Jurkat, Clone E6-1 (cell line): ENCODE measurements at regions not wholly inside any gene's neighbourhood (a gene's known extent, or its start where the extent isn't known, plus 50 kb on each side); places are given as distances from the start of the nearest gene placed in this dataset.

Experiments used
- DNase-seq: peaks from one replicate; pipeline ENCODE4 v3.0.0-alpha.2; 2011; ENCODE audit warnings: low read depth, low spot score
- H3K4me3 ChIP-seq: 2 replicates; pipeline ENCODE4 v1.5.1; 2011; ENCODE audit warnings: mild to moderate bottlenecking, low read length, control low read depth, moderate library complexity

DNA sequence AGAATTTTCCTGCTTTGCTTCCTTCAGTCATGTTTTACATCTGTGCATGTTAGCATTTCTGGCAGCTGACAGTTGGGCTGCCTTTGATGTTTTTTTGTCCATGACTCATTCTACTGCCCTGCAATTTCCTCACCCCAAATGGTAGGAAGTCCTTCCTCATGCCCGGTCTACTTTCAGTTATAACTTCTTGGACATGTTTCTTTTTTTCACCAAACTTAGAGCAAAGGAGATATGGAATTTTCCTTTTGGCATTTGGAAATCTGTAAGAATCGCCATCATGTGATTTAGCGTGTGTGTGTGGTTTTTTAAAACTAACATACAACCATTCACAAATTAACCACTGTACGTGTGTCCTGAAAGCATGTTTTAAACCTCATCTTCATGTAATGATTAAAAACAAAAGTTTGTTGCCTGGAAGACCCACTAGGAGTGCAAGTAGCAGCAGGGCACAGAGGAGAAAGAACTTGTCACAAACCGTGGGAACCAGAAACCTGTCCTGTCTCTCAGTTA is 430.7 kb upstream of the CFAP20DC start:
- H3K4me3 ChIP-seq, result no peak overlapping the region
- peak; percentile 28 for DNase-seq

DNA sequence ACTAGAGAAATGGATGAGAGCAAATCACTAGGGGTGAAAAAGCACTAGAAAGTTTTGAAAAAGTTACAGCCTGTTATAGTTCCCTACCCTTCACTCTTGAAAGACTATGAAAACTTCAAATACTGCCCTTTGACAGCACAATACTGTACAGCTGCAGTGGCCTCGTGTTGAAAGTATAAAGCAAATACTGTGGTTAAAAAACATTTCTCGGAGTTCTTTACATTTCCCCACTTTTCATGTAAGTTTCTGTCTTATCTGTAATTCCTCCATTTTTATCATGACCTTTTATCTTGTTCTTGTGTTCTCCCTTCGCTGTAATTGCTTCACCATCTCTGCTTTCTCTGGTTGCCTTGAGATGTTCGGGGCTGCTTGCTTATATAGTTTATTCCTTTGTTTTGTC is 423.8 kb upstream of the CFAP20DC start:
- peak; percentile 28 for DNase-seq
- no peak overlapping the region for H3K4me3 ChIP-seq

DNA sequence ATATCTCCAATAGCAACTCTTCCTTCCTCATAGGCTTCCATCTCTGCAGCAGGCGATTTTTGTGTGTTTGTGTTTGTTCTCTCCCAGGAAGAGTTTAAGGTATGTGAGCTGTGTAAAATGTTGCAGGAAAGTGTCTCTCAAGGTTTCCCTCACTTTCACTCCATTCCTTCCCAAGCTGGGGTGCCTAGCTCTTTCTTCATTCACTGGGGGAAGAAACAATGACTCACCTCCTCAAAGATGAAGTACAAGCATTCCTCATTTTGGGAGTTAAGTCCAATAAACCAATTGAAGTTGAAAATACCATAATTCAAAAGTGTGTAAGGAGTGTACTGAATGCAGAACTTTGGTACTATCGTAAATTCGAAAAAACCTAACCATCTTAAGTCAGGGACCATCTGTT is 422.7 kb upstream of the CFAP20DC start:
- DNase-seq, result no peak
- no peak overlapping the region for H3K4me3 ChIP-seq

DNA sequence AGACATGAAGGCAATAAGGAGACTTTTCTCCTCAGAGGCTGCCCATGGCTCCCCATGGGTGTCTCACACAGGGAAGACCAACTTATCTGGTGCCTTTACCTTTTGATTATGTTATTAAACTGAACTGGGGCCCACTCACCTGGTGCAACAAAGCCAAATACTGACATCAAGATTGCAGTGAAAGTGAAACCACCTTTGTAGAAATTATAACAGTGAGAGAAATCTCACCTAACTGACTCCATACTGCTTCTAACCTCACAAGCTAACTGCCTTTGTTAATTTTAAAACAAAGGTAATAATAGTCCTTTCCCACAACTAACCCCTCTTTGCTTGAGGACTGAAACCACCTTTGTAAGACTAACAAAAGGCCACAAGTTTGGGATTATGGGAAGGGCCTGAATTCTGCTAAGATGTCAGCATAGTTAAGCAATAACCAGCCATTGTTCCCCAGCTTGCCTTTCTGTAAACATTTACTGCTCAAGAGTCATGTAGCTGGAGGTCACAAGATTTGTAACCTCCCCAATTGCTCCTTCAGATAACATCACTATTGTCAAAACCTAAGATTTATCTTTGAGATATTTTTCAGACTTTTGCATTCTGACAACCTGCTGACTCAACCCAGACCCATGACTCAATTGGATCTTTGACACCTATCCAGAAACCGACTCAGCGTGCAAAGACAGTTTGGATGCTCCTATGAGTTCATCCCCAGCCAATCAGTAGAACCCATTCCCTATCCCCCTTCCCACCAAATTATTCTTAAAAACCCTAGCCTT is 420.3 kb upstream of the CFAP20DC start:
- H3K4me3 ChIP-seq, result no peak overlapping the region
- DNase-seq, result no peak

DNA sequence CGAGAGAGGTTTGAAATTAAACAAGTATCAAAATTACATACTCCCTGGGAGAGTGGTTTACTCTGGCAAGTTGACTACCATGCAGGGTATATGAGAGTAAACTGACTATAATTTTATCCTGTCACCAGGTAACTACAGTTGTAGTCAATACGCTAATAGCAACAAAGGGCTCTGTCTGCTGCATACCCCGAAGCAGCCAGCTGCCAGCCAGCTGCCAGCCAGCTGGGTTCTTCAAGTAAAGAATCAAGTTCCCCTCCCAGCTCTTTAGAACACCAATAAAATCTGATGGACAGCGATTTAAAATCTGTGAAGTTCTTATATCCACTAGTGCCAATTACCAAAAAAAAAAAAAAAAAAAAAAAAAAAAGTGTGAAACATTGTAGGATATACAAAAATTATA is 417.7 kb upstream of the CFAP20DC start:
- no peak for DNase-seq
- no peak overlapping the region for H3K4me3 ChIP-seq

DNA sequence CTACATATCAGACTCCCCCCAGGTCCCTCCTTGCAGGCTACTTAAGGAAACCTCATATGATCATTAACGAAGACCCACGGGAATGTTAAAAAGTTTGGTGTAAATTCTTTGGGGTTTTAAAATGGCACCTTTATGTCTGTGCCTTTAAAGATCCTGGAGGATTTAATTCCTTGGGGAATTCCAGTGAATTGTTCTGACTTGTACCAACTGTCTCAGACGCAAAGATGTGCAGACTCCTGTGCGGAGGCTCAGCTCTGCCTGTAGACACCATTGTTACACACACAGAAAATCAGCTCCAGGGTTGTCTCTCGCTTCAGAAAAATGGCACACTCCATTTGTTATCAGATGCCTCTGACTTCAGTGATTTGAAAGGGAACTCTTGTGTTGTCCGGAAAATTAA is 414.4 kb upstream of the CFAP20DC start:
- no peak for DNase-seq
- H3K4me3 ChIP-seq, result no peak overlapping the region

DNA sequence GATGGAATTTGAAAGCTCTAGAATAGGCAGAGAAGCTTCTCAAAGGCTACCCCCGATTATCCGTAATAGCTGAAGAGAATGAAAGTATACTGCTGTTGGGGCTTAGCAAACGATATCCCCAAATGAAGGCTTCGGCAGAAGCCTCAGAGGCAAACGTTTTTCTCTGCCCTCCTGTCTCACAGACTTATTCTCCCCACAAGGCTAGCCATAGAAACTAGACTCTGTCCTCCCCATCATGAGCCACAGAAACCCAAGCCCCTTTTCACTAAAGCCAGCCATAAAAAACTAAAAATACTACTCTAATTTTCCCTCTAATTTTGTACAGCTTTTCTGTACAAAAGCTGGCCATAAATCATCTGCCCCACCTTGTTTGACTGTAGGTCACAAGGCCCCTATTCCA is 413.4 kb upstream of the CFAP20DC start:
- H3K4me3 ChIP-seq, result no peak overlapping the region
- no peak for DNase-seq

DNA sequence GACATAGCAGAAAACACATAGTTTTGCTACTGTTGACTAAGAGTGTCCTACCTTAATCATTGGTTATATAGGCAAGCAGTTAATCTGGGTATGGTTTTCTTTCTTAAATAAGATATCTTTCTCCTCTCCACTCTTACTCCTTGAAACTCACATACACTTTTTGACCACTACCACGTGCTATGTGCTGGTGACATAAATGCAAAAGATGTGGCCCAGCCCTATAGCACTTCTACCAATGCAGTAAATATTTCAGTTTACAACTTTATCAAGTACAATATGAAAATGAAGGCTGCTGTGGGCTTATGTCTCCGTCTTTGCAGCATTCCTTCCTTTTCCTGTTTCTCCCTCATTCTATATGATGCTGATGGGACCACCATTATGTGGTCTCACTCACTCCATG is 410.2 kb upstream of the CFAP20DC start:
- no peak for DNase-seq
- no peak overlapping the region for H3K4me3 ChIP-seq

DNA sequence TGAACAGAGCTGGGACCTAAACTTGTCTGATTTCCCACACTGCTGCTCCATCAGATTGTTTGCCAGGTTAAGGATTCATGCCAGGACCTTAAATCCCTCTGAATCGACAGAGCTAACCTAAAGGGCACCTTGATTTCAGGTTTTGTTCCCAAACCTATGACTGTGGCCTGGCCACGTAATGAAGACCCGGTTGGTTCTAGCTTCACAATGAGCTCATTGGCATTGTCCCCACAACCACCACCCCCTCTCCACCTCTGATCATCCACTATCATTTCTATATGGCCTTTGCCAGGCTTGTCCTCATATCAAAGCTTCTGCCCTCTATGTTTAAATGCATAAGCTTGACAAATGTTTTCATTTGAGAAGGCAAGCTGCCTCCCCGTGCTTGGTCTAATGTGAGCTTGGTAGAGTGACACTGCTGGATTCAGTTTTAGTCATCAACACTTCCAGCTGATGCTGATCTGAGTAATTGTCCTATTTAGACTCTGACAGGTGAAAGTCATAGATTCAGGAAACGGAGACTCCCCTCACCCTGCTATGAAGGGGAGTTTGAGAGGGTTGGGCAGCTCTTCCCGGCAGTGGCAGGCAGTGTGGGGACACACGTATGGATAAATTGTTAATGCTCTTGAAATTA is 407.1 kb upstream of the CFAP20DC start:
- no peak for DNase-seq
- no peak overlapping the region for H3K4me3 ChIP-seq

DNA sequence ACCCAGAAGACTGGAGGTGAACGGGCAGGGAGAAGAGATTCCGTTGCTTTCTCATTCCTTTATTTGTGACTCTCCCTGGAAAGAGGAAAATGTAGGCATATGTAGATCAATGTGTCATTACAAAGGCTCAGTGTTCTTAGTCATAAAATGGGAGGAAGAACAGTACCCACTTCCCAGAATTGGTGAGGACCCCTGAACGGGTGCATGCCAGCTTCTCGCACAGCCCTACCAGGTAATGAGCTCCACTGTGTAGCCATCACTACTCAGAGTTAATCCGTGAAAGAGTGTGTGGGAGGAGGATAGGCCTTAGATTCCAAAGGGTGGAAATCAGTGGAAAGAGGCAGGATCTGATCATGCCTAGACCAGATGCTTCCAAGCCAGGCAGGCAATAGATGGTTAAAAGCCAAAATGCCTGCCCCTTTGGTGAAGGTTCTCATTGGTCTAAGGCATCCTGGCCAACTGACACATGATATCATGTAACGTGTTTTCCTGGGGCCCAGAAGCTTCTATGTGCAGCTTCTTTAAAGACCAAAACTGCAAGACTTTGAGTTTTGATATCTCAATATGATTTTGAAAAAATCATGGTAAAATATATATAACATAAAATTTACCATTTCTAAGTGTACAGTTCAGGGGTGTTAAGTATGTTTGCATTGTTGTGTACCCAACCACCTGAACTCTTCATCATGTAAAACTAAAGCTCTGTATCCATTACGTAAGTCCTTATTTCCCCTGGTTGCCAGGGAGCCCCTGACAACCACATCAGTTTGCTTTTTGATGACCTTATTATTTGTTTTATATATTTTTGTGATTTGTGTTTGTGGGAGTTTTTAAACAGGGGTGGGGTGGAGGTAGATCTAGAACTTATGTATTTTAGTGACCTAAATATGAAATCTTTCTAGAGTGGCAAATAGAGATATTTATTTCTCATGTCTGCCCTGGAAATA is 402.2 kb upstream of the CFAP20DC start:
- peak; percentile 28 for DNase-seq
- H3K4me3 ChIP-seq, result peak overlapping the region; percentile 28

DNA sequence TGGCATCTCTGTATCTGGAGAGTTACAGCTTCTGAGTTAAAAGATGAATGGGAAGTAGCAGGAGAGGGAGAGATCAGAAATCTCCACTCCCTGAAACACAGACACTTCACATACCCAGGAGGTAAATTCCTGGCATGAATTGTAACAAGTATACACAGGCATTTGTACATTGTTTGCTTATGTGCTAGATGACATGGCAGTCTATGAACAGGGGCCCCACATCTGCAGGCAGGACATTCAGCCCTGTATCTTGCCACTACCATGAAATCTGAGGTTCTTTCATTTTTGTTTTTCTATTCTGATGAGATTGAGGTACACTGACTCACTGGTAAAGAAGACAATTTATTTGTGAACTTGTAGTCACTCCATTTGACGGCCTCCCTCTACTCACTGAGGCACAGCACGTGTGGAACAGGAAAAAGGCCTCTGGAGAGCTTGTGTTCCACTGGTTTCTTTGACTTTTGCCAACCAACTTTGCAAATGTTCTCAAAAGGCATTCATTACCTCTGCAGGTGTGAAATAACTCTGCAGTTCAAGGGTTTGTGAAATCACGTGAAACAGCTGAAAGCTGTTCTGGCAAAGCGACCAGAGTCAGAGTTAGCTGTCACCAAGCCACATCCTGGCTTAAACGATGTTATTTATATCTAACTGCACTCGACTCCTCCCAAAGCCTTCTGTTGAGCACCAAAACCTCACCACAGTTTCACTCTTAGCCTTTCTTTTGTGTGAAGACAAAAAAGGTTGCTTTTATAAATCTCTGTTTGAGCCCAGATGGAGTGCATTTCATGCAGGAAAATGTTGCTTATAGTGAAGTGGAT is 401.3 kb upstream of the CFAP20DC start:
- peak; percentile 99 for DNase-seq
- H3K4me3 ChIP-seq, result peak overlapping the region; percentile 28

DNA sequence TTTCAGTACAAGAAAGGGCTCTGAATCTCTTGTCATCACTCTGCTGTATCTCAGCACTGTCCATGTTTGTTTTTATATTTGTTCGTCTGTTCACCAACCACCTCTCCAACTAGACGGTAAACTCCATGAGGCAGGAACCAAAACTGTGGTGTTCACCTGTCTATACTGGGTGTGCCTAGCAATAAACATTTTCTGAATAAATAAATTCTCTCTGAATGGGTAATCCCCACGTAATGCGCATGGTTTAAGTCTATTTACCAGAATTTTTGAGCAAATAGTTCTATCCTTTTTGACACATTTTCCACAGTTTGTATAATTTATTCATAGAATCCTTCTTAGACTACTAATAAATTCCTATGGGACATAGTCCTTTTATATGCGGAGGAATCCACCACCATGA is 400.6 kb upstream of the CFAP20DC start:
- no peak for DNase-seq
- H3K4me3 ChIP-seq, result no peak overlapping the region

DNA sequence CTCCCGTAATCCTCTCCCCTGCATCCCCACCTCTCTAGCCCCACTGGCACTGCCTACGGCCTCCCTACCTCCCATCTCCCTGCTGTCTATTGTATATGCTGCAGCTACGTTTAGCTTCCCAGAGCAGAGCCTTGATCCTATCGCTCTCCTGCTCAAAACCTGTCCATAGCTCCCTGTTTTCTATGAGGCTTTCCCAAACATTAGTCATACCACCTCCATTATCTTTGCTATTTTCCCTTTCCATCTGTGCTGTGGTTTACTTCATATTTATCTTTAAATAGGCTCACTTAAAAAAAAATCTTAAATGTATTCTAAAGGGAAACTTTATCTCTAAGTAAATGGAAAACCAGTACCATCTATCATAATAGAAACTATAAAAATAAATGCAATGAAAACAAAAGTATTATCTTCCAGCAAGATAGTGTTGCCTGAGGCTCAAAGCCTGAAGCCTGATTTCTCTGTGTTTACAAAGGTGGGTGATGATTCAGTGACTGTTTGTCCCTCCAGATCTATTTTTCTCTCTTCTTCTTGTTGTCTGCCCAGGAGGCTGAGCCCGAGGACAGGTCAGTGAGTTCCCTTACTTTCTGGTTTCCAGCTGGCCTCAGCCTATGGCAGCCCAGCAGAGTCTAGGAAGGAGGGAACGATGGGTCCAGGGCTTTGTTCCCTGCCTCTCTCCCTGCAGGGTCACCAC is 397.1 kb upstream of the CFAP20DC start:
- DNase-seq, result no peak

DNA sequence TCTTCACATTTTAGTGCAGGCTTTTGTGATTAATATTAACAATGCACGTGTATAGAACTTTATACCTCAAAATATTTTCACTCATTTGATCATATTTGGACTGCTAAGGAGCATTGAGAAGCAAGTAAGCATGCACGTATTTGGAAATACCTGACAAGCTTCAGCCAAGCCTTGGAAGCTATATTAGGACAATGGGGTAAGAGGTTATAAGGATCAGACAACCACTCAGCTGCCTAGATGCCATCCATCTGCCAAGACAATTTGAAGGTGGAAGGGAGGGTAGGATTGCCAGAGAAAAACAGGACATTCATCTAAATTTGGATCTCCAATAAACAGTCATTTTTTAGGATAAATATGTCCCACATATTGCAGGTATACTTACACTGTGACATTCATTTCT is 394.9 kb upstream of the CFAP20DC start:
- no peak overlapping the region for H3K4me3 ChIP-seq
- DNase-seq, result no peak

More for the DNA sequence above, 397.1 kb upstream of the CFAP20DC start:
- no peak overlapping the region for H3K4me3 ChIP-seq

DNA sequence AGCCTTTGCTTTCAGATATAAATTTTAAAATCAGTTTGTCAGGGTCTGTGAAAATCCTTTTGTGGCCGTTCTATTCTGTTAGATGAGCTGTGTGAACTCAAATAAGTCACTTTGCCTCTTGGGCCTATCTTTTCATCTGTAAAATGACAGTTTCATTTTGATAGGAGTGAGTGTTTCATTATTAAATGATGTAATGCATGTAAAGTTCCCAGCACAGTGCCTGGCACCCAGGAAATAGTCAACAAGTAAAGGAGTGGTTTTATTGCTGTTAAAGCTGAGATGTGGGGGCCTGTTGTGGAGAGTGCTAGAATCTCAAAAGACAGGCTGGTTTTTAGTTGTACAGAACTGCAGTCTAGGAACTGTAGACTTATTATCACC is 394.5 kb upstream of the CFAP20DC start:
- no peak for DNase-seq
- H3K4me3 ChIP-seq, result no peak overlapping the region

DNA sequence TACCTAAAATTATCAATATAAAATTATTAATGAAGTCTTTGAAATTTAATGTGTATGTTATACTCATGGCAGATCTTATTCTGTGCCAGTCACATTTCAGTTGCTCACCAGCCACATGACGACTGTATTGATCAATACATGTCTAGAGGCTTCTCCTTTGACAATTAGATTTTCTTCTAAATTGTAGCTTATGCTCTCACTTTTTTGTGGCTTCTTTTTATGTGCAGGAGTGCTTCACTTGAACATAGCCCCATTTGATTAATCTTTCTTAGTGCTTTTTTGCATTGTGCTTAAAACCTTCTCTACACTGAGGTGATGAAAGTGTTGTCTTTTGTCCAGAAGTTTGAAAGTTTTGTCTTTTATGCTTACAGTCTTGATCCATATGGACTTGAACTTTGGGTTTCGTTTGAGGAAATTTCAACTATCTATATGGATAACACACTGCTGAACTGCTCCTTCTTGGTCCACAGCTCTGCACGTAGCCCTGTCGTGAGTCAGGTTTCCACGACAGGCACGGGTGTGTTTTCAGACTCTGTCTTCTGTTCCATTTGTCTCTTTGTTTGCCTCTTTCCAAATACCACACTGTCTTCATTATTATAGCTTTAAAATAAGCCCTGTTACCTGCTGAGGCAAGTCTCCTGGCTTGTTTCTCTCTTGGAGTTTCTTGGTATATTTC is 393.9 kb upstream of the CFAP20DC start:
- H3K4me3 ChIP-seq, result no peak overlapping the region
- no peak for DNase-seq

DNA sequence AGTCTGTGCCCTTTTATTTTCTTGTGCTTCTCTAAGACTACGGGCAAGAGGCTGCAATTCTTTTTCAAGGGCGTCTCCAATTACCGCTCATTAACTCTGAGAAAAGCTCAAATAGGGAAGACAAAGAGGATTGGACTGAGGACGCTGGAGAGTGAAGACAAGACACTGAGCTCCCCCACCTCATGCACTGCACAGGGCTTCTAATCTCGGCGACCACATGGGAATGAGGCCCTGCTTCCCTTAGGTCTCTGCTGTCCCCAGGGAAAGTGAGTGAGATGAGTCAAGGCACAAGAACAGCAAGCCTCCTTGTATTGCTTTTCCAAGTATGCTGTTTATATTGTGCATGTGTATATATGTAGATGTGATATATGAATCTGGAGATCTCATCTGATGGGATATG is 392.2 kb upstream of the CFAP20DC start:
- H3K4me3 ChIP-seq, result no peak overlapping the region
- DNase-seq, result no peak
